AML-193 (cell line): ENCODE measurements at regions not wholly inside any gene's neighbourhood (a gene's known extent, or its start where the extent isn't known, plus 50 kb on each side); places are given as distances from the start of the nearest gene placed in this dataset.

Source experiments
- DNase-seq, 2 experiments: peaks; one replicate each; lab custom pipeline; 2025; lab: John Stamatoyannopoulos, UW

- no peak for DNase-seq
Observed at GRCh38 chr7:25913598-25914224, 238.3 kb upstream of the NFE2L3 start.

- DNase-seq, result no peak
Observed at GRCh38 chr7:25918731-25919130, 233.3 kb upstream of the NFE2L3 start.

GRCh38 chr7:25922296-25922695 lies 229.7 kb upstream of the NFE2L3 start:
- no peak for DNase-seq

- DNase-seq, result no peak
Observed at GRCh38 chr7:25923741-25924460, 228.1 kb upstream of the NFE2L3 start.

- peak; percentile 20 to 32 for DNase-seq
Observed at GRCh38 chr7:25926009-25926408, 226.0 kb upstream of the NFE2L3 start.

GRCh38 chr7:25926451-25926850 lies 225.5 kb upstream of the NFE2L3 start:
- no peak for DNase-seq

GRCh38 chr7:25926891-25927625 lies 224.9 kb upstream of the NFE2L3 start:
- no peak for DNase-seq

- no peak for DNase-seq
Observed at GRCh38 chr7:25927626-25927978, 224.4 kb upstream of the NFE2L3 start.

- no peak for DNase-seq
Observed at GRCh38 chr7:25928549-25929330, 223.3 kb upstream of the NFE2L3 start.

- no peak for DNase-seq
Observed at GRCh38 chr7:25929448-25929847, 222.6 kb upstream of the NFE2L3 start.

- DNase-seq, result no peak
Observed at GRCh38 chr7:25930492-25931048, 221.4 kb upstream of the NFE2L3 start.

GRCh38 chr7:25931156-25931555 lies 220.8 kb upstream of the NFE2L3 start:
- no peak for DNase-seq

GRCh38 chr7:25933921-25934320 lies 218.1 kb upstream of the NFE2L3 start:
- no peak for DNase-seq

GRCh38 chr7:25940086-25940906 lies 211.7 kb upstream of the NFE2L3 start:
- peak in 1 of 2 experiments; percentile 2 for DNase-seq

GRCh38 chr7:25944777-25945515 lies 207.1 kb upstream of the NFE2L3 start:
- DNase-seq, result no peak

- DNase-seq, result no peak
Observed at GRCh38 chr7:25945608-25946007, 206.4 kb upstream of the NFE2L3 start.

GRCh38 chr7:25946181-25946580 lies 205.8 kb upstream of the NFE2L3 start:
- no peak for DNase-seq

- DNase-seq, result no peak
Observed at GRCh38 chr7:25947669-25948516, 204.1 kb upstream of the NFE2L3 start.

- DNase-seq, result no peak
Observed at GRCh38 chr7:25949736-25950487, 202.1 kb upstream of the NFE2L3 start.
